GF-D8 (cell line): ENCODE measurements at regions not wholly inside any gene's neighbourhood (a gene's known extent, or its start where the extent isn't known, plus 50 kb on each side); places are given as distances from the start of the nearest gene placed in this dataset.
"Not testable (repeated sequence)": the region's sequence is repeated elsewhere in the genome, so short reads cannot be mapped to it uniquely, and the experiment has no call there.

Source experiments
- DNase-seq: peaks from one replicate; lab custom pipeline; 2025; lab: John Stamatoyannopoulos, UW

DNA sequence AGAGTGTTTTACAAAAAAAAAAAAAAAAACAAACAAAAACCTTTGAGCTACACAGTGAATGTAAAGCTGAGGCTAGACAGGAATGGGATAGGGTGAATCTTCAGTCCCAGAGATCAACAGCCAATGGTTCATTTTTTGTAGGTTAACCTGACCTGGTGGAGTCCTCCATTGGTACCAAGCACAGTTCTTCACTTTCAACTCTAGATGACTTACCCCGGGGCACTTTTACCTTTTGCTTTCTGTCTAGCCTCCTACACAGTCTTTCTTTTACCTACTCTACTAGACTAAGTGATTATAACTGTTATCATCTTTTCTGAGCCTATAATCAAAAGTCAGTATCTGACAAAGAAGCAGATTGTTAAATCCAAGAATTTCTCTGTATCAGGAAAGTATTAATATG is 50.9 kb downstream of the ANXA2R start:
- no peak for DNase-seq

GRCh38 chr5:42988568-42988967 is 51.6 kb downstream of the ANXA2R start:
- DNase-seq: no peak

- no peak for DNase-seq
Measured at GRCh38 chr5:42985129-42986037, 54.7 kb downstream of the ANXA2R start.

- DNase-seq: no peak
Measured at GRCh38 chr5:42984307-42984706, 55.8 kb downstream of the ANXA2R start.

- DNase-seq: no peak
Measured at GRCh38 chr5:42982107-42982622, 58.0 kb downstream of the ANXA2R start.

GRCh38 chr5:42981417-42982106 is 58.6 kb downstream of the ANXA2R start:
- DNase-seq: not testable (repeated sequence)

GRCh38 chr5:42981015-42981414 is 59.1 kb downstream of the ANXA2R start:
- not testable (repeated sequence) for DNase-seq

DNA sequence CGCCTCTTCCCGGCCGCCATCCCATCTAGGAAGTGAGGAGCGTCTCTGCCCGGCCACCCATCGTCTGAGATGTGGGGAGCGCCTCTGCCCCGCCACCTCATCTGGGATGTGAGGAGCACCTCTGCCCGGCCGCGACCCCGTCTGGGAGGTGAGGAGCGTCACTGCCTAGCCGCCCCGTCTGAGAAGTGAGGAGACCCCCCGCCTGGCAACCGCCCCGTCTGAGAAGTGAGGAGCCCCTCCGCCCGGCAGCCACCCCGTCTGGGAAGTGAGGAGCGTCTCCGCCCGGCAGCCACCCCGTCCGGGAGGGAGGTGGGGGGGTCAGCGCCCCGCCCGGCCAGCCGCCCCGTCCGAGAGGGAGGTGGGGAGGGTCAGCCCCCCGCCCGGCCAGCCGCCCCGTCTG is 59.7 kb downstream of the ANXA2R start:
- DNase-seq: not testable (repeated sequence)

DNA sequence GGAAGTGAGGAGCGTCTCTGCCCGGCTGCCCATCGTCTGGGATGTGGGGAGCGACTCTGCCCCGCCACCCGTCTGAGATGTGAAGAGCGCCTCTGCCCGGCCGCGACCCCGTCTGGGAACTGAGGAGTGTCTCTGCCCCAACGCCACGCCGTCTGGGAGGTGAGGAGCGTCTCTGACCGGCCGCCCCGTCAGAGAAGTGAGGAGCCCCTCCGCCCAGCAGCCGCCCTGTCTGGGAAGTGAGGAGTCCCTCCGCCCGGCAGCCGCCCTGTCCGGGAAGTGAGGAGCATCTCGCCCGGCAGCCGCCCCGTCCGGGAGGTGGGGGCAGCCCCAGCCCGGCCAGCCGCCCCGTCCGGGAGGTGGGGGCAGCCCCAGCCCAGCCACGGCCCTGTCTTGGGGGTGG is 60.9 kb downstream of the ANXA2R start:
- DNase-seq: not testable (repeated sequence)

DNA sequence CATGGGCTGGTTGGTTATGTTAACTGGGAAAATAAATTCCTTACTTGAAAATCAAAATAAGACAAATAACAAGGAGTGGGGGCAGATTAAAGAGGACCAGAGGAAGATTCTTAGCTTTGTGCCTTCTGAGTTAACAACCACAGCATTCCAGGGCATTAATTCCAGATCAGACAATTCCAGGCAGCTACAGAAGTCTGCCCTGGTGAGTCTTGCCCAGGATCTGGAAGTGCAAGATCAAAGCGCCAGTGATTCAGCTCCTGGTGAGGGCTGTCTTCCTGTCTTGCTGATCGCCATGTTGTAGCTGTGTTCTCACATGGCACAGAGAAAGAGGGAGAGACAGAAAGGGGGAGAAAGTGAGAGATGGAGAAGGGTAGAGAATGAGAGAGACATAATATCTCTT is 65.6 kb downstream of the ANXA2R start:
- no peak for DNase-seq

- DNase-seq: no peak
Measured at GRCh38 chr5:42970636-42971559, 69.2 kb downstream of the ANXA2R start.

GRCh38 chr5:42965934-42966333 is 74.2 kb downstream of the ANXA2R start:
- DNase-seq: no peak

DNA sequence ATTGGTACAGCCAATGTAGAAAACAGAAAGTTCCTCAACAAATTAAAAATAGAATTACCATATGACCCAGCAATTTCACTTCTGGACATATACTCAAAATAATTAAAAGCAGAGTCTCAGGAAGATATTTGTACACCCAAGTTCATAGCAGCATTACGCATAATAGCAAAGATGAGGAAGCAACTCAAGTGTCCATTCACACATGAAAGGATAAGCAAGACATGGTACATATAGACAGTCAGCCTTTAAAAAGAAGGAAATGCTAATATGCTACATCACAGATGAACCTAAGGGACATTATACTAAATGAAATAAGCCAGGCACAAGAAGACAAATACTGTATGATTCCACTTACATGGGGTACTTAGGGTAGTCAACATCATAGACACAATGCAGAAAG is 76.7 kb downstream of the ANXA2R start:
- DNase-seq: no peak

DNA sequence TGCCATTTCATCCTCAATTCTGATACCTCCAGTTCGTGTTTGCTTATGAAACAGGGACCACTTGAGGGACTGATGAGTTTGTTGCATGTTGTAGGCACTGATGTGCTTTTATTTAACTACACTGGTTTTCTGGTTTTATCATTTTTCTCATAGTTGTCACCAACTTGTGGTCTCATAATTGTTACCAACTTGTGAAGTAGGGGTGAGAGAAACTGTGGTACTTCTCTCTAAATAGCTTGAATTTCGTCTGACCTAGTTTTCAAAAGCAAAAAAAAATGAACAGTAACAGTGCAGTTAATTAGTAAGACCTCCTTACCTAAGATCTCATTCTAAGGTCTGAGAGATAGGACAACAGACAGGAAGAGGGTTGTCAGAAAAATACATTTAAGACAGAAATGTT is 78.0 kb downstream of the ANXA2R start:
- DNase-seq: no peak

DNA sequence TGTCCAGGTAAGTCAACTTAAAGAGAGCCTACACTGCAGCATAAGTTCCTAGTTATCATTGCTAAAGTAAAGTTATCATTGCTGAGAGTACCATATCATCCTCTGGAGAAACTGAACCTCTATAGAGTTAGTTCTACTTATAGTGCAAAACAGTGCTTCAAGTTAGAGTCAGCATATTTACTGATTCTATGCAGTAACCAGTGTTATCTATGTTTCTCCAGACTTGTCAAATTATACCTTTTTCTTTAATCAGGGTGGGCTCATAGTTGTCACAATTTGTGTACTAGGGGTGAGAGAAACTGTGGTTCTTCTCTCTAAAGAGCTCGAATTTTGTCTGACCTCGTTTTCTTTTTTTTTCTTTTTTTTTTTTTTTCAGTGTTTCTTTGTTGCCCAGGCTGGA is 79.6 kb downstream of the ANXA2R start:
- no peak for DNase-seq

DNA sequence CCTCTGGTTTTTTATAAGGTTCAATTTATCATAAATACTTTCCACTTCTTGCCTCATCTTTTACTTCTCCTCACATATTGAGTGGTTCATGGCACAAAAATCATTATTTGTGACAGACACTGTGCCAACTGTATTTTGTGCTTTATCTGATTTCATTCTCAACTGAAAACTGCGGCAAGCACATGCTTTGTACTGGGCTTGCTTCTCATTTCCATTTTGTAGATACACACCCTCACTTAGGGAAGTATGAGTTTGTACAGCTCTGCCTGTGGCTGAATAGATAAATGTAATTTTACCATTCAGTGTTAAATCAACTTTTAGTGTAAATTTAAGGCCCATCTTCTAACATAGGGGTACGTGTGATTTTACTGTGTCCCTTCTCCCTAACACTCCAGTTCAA is 83.6 kb downstream of the ANXA2R start:
- DNase-seq: no peak

- no peak for DNase-seq
Measured at GRCh38 chr5:42953041-42953440, 87.1 kb downstream of the ANXA2R start.

DNA sequence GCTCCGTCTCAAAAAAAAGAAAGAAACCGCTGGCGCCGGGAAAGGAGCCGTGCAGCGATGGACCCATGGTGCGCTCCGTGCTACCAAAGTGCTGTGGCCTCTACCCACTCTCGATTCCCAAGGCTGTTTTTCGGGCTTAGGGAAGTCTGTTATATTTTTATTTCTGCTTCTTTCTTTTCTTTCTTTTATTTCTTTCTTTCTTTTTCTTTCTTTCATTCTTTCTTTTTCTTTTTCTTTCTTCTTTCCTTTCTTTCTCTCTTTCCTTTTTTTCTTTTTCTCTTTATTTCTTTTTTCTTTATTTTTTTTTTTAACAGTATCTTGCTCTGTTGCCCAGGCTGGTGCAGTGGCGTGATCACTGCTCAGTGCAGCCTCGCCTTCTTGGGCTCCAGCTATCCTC is 87.5 kb downstream of the ANXA2R start:
- no peak for DNase-seq

DNA sequence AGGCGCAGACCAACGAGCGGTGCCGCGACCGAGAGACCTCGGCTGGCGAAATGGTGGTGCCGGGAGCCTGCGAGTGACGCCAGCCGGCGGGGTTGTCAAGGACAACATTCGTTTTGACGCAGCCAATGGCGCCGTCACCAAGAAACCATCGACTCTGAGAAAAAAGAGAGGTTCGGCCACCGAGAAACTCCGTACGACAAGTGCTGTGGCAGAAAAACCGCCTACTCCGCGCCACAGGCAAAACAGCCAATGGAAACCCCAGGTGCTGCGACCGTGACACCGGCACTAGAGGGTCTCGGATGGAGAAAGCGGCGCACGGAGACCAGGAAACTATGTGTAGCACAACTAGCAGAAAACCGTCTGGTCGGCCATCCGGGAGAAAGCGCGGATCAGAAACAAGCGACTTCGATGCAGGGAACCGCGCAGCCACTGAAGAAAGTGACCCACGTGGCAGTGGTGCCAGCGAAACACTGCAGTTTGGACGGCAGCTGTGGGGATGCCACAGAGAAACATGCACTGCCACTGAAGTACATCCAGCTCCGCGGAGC is 88.8 kb downstream of the ANXA2R start:
- no peak for DNase-seq

DNA sequence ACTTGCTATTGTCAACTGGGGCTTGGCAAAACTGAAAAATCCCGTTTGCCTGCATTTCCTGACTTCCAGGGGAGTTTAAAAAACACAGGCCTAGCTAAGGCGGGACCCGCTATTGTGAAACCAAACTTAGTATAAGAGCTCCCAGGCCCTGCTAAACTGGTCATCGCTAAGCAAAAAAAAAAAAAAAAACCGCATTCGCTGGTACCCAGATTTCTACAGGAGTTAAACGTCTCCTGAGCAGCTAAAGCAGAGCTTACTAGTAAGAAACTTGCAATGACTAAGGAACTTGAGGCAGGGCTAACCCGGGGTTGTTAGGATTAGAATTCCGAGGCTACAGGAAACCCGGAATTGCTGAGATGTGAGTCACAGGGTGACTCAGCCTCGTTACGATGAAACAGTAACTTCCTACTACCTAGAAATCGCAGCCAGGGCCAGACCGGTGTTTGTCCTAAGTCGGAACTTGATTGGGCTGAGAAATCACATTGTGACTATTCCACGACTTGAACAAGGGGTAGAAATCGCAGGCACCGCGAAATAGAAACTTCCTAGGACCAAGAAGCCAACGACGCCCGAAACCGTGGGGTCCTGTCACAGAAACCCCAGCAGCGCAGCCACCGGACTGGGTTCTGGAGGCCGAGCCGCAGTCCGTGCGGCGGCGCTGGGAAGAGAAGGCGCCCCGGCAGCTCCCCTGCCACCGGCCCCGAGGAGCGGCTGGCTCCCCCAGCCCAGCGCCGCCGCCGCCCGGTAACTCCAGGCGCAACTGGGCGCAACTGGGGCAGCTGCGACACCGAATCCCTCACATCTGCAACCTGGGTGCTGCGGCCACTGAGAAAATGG is 89.4 kb downstream of the ANXA2R start:
- peak; percentile 76 for DNase-seq

- no peak for DNase-seq
Measured at GRCh38 chr5:42950116-42950455, 90.0 kb downstream of the ANXA2R start.
